ENCODE measurements at regions not wholly inside any gene's neighbourhood (a gene's known extent, or its start where the extent isn't known, plus 50 kb on each side); places are given as distances from the start of the nearest gene placed in this dataset.

- intact Hi-C loops (cut with DNase I; ENCODE audit: low total_unique reads) = no loop called here
Measured at GRCh38 chr10:4008676-4009382, 223.8 kb upstream of the KLF6 start.

GRCh38 chr10:4007771-4008170, 222.8 kb upstream of the KLF6 start:
- TF ChIP-seq CTCF (IDR thresholded peaks at IDR 0.05) = no peak
- intact Hi-C loops (cut with DNase I; ENCODE audit: low total_unique reads) = no loop called here
- Histone ChIP-seq H3K27ac (no peak overlapping the region), H3K36me3 (no peaks in the 10 kb centered on the region), H3K4me3 (no peak overlapping the region), H3K27me3 (no peaks in the 10 kb centered on the region), H3K4me1 (peaks cover 0 to under 1% (median under 1%) of the 10 kb centered on the region in 4 donors), H3K9me3 (no peaks in the 10 kb centered on the region)
- no peak for DNase-seq

More at GRCh38 chr10:4008676-4009382, 223.8 kb upstream of the KLF6 start:
- no peak for DNase-seq
- TF ChIP-seq CTCF (IDR thresholded peaks at IDR 0.05) = no peak
- Histone ChIP-seq H3K27ac (no peak overlapping the region), H3K9me3 (no peaks in the 10 kb centered on the region), H3K36me3 (no peaks in the 10 kb centered on the region), H3K27me3 (no peaks in the 10 kb centered on the region), H3K4me1 (peaks cover 0 to 6% (median 0%) of the 10 kb centered on the region in 4 donors), H3K4me3 (no peak overlapping the region)

GRCh38 chr10:4006858-4007257, 221.8 kb upstream of the KLF6 start:
- DNase-seq = no peak
- Histone ChIP-seq H3K36me3 (no peaks in the 10 kb centered on the region), H3K9me3 (no peaks in the 10 kb centered on the region), H3K27me3 (no peaks in the 10 kb centered on the region), H3K27ac (no peak overlapping the region), H3K4me3 (no peak overlapping the region), H3K4me1 (peaks cover 0 to 8% (median 6%) of the 10 kb centered on the region in 4 donors)
- intact Hi-C loops (cut with DNase I; ENCODE audit: low total_unique reads) = no loop called here
- TF ChIP-seq CTCF (IDR thresholded peaks at IDR 0.05) = no peak

GRCh38 chr10:4006051-4006450, 221.0 kb upstream of the KLF6 start:
- Histone ChIP-seq H3K4me1 (peaks cover 0 to 8% (median 6%) of the 10 kb centered on the region in 4 donors), H3K27ac (no peak overlapping the region), H3K27me3 (no peaks in the 10 kb centered on the region), H3K4me3 (no peak overlapping the region), H3K9me3 (no peaks in the 10 kb centered on the region), H3K36me3 (no peaks in the 10 kb centered on the region)
- intact Hi-C loops (cut with DNase I; ENCODE audit: low total_unique reads) = no loop called here
- DNase-seq = peak in 1 of 2 donors; percentile 53
- no peak for TF ChIP-seq CTCF (IDR thresholded peaks at IDR 0.05)

GRCh38 chr10:4004990-4005389, 220.0 kb upstream of the KLF6 start:
- no peaks in the 10 kb centered on the region for H3K9me3 ChIP-seq
- H3K27me3 ChIP-seq = no peaks in the 10 kb centered on the region
- no peak for TF ChIP-seq CTCF (IDR thresholded peaks at IDR 0.05)
- no peak overlapping the region for H3K27ac ChIP-seq
- no peak for DNase-seq
- intact Hi-C loops (cut with DNase I; ENCODE audit: low total_unique reads) = no loop called here
- H3K4me3 ChIP-seq = no peak overlapping the region
- H3K36me3 ChIP-seq = no peaks in the 10 kb centered on the region
- H3K4me1 ChIP-seq = peaks cover 0 to 8% (median 6%) of the 10 kb centered on the region in 4 donors
